A549 (cell line): ENCODE measurements at regions not wholly inside any gene's neighbourhood (a gene's known extent, or its start where the extent isn't known, plus 50 kb on each side); places are given as distances from the start of the nearest gene placed in this dataset.

Source experiments
- ATAC-seq, 2 experiments: fragments of 200-7000 bp in 1 of 2; fragments of >200 bp in 1 of 2; cut with Nextera tagmentation in 1 of 2; cut with Tn5 transposase in 1 of 2; 3 replicates each; pipeline versions ENCODE4 v1.8.0 to v1.9.1; 2018 to 2020; ENCODE audit warnings: mild to moderate bottlenecking in 1 of 2, moderate library complexity in 1 of 2
- CTCF ChIA-PET: fragments of 300-600 bp; sonication (Branson Sonifier 250); formaldehyde crosslinking; extraction: SDS; loops from one replicate; lab custom pipeline; 2021; ENCODE audit warnings: antibody characterized with exemption, inconsistent platforms; lab: Yijun Ruan, JAX
- POLR2A ChIA-PET: fragments of 350-600 bp; formaldehyde crosslinking; extraction: SDS; loops from one replicate; lab custom pipeline; 2021; ENCODE audit warnings: antibody characterized with exemption, inconsistent platforms; lab: Yijun Ruan, JAX
- DNase-seq, 2 experiments: peaks; one replicate each; pipeline versions ENCODE4 v3.0.0 to v3.0.0-alpha.2; 2011 to 2016; ENCODE audit warnings: low read depth in 1 of 2, low spot score in 1 of 2
- FAIRE-seq: peaks from 2 replicates; lab custom pipeline; 2011; peaks lifted over from hg19 to GRCh38; lab: Jason Lieb, UNC
- H3K27ac ChIP-seq, 2 experiments: fragments of >200 bp; sonication (Bioruptor Twin); formaldehyde crosslinking; 3 replicates each; pipeline ENCODE4 v1.5.1; 2016 to 2017
- H3K4me1 ChIP-seq: fragments of >200 bp; sonication (Bioruptor Twin); formaldehyde crosslinking; 3 replicates; pipeline ENCODE4 v1.6.1; 2016
- H3K4me2 ChIP-seq: fragments of >200 bp; sonication (Bioruptor Twin); formaldehyde crosslinking; 3 replicates; pipeline ENCODE4 v1.6.1; 2016
- H3K4me3 ChIP-seq: fragments of >200 bp; sonication (Bioruptor Twin); formaldehyde crosslinking; 3 replicates; pipeline ENCODE4 v1.5.1; 2016
- H3K9me3 ChIP-seq: fragments of >200 bp; sonication (Bioruptor Twin); formaldehyde crosslinking; 3 replicates; pipeline ENCODE4 v1.6.1; 2016
- ATOH8 ChIP-seq: fragments of 250-450 bp; sonication (Bioruptor Pico); IDR thresholded peaks from 2 replicates; pipeline ENCODE4 v1.5.0; 2020; ENCODE audit warnings: low read depth, mild to moderate bottlenecking, moderate library complexity
- BCL3 ChIP-seq: fragments of >200 bp; sonication (Bioruptor Twin); formaldehyde crosslinking; IDR thresholded peaks from 3 replicates; pipeline ENCODE4 v1.6.1; 2016
- CHD4 ChIP-seq: fragments of 200-600 bp; sonication (generic); IDR thresholded peaks from 2 replicates; pipeline ENCODE4 v1.6.1; 2016; ENCODE audit warnings: antibody characterized with exemption, mild to moderate bottlenecking, borderline replicate concordance
- CTCF ChIP-seq: fragments of >200 bp; sonication (Bioruptor Twin); formaldehyde crosslinking; IDR thresholded peaks from 3 replicates; pipeline ENCODE4 v1.5.1; 2016
- EHF ChIP-seq: fragments of 250-450 bp; sonication (Bioruptor Pico); IDR thresholded peaks from 2 replicates; pipeline ENCODE4 v1.5.0; 2020; ENCODE audit warnings: mild to moderate bottlenecking
- FOSB ChIP-seq: fragments of 250-450 bp; sonication (Bioruptor Pico); IDR thresholded peaks from 2 replicates; pipeline ENCODE4 v1.5.0; 2020; ENCODE audit warnings: mild to moderate bottlenecking, moderate library complexity
- HES2 ChIP-seq: fragments of >200 bp; sonication (Bioruptor Twin); formaldehyde crosslinking; IDR thresholded peaks from 2 replicates; pipeline ENCODE4 v1.6.1; 2016
- HEYL ChIP-seq: fragments of 250-450 bp; sonication (Bioruptor Pico); IDR thresholded peaks from 2 replicates; pipeline ENCODE4 v1.8.0; 2021; ENCODE audit warnings: mild to moderate bottlenecking, moderate library complexity
- HOXA7 ChIP-seq: fragments of 250-450 bp; sonication (Bioruptor Pico); IDR thresholded peaks from 2 replicates; pipeline ENCODE4 v1.5.0; 2020; ENCODE audit warnings: mild to moderate bottlenecking, moderate library complexity
- JUNB ChIP-seq: fragments of >200 bp; sonication (Bioruptor Twin); formaldehyde crosslinking; IDR thresholded peaks from 2 replicates; pipeline ENCODE4 v1.6.1; 2016
- MAZ ChIP-seq: fragments of 150-350 bp; IDR thresholded peaks from 2 replicates; pipeline ENCODE4 v1.6.1; 2014; ENCODE audit warnings: antibody characterized with exemption, low read depth, low read length, borderline replicate concordance
- POLR2AphosphoS2 ChIP-seq: conservative IDR thresholded peaks from 2 replicates; pipeline ENCODE4 v1.6.1; 2012; ENCODE audit warnings: low read length, improper control_type of control experiment, inconsistent platforms
- RNF2 ChIP-seq: fragments of 200-600 bp; sonication (generic); IDR thresholded peaks from 2 replicates; pipeline ENCODE4 v1.6.1; 2016; ENCODE audit warnings: low read depth, mild to moderate bottlenecking, antibody characterized with exemption, moderate library complexity, borderline replicate concordance
- SMC3 ChIP-seq: fragments of >200 bp; sonication (Bioruptor Twin); formaldehyde crosslinking; IDR thresholded peaks from 3 replicates; pipeline ENCODE4 v1.6.1; 2018; ENCODE audit warnings: inconsistent platforms
- TFCP2L1 ChIP-seq: fragments of 250-450 bp; sonication (Bioruptor Pico); IDR thresholded peaks from 2 replicates; pipeline ENCODE4 v1.5.0; 2021; ENCODE audit warnings: mild to moderate bottlenecking
- TP53 ChIP-seq: fragments of 250-450 bp; sonication (Bioruptor Pico); IDR thresholded peaks from 2 replicates; pipeline ENCODE4 v1.5.0; 2021; ENCODE audit warnings: mild to moderate bottlenecking, moderate library complexity
- USF2 ChIP-seq: fragments of 450-650 bp; IDR thresholded peaks from 2 replicates; pipeline ENCODE4 v1.6.1; 2014; ENCODE audit warnings: antibody characterized with exemption
- ZFP36 ChIP-seq: fragments of 450-650 bp; IDR thresholded peaks from 2 replicates; pipeline ENCODE4 v1.6.1; 2014; ENCODE audit warnings: borderline replicate concordance; ENCODE audit not compliant: partially characterized antibody
- ZNF302 ChIP-seq: fragments of 250-450 bp; sonication (Bioruptor Pico); IDR thresholded peaks from 2 replicates; pipeline ENCODE4 v1.9.0; 2021; ENCODE audit warnings: inconsistent platforms, mild to moderate bottlenecking, moderate library complexity
- WGBS: methylation state at CpG from one replicate; pipeline ENCODE4 v1.1.6; 2017; ENCODE audit errors: missing lambda C conversion rate; 5-methylcytosine and 5-hydroxymethylcytosine counted together
- TF ChIP-seq, protein P1 (sequence below): IDR thresholded peaks from 2 replicates; pipeline ENCODE4 v1.6.1; 2012; ENCODE audit warnings: low read depth, borderline replicate concordance
- TF ChIP-seq, protein P2 (sequence below): fragments of 250-450 bp; sonication (Bioruptor Pico); IDR thresholded peaks from 2 replicates; pipeline ENCODE4 v1.5.0; 2021; ENCODE audit warnings: mild to moderate bottlenecking, moderate library complexity, borderline replicate concordance
- TF ChIP-seq, protein P3 (sequence below): IDR thresholded peaks from 2 replicates; pipeline ENCODE4 v1.6.1; 2012

- Histone ChIP-seq H3K4me3 (no peak overlapping the region), H3K27ac (no peak overlapping the region), H3K4me1 (no peaks in the 10 kb centered on the region), H3K9me3 (no peaks in the 10 kb centered on the region), H3K4me2 (no peak overlapping the region)
- ATAC-seq = no peak
- 53% methylated on average over 11 of the region's 13 CpGs for WGBS
- no peak for FAIRE-seq
- ChIA-PET CTCF (interaction anchor here (0.9 kb wide), 1 partner anchor 82 kb away, joined by 3 read pairs; no protein-coding TSS in a partner anchor), POLR2A (no interaction called here)
- DNase-seq = no peak
- TF ChIP-seq HEYL (CRISPR knock-in tag) (no peak), BCL3 (no peak), EHF (no peak), HES2 (no peak), MAZ (no peak), CTCF (no peak), FOSB (CRISPR knock-in tag) (no peak), POLR2AphosphoS2 (no peak)
- TF ChIP-seq, protein P1, sequence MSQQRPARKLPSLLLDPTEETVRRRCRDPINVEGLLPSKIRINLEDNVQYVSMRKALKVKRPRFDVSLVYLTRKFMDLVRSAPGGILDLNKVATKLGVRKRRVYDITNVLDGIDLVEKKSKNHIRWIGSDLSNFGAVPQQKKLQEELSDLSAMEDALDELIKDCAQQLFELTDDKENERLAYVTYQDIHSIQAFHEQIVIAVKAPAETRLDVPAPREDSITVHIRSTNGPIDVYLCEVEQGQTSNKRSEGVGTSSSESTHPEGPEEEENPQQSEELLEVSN = no peak
- TF ChIP-seq, protein P2, sequence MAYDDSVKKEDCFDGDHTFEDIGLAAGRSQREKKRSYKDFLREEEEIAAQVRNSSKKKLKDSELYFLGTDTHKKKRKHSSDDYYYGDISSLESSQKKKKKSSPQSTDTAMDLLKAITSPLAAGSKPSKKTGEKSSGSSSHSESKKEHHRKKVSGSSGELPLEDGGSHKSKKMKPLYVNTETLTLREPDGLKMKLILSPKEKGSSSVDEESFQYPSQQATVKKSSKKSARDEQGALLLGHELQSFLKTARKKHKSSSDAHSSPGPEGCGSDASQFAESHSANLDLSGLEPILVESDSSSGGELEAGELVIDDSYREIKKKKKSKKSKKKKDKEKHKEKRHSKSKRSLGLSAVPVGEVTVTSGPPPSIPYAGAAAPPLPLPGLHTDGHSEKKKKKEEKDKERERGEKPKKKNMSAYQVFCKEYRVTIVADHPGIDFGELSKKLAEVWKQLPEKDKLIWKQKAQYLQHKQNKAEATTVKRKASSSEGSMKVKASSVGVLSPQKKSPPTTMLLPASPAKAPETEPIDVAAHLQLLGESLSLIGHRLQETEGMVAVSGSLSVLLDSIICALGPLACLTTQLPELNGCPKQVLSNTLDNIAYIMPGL = no peak
Measured at GRCh38 chr13:111556496-111556895, 236.1 kb downstream of the TEX29 start.

DNA sequence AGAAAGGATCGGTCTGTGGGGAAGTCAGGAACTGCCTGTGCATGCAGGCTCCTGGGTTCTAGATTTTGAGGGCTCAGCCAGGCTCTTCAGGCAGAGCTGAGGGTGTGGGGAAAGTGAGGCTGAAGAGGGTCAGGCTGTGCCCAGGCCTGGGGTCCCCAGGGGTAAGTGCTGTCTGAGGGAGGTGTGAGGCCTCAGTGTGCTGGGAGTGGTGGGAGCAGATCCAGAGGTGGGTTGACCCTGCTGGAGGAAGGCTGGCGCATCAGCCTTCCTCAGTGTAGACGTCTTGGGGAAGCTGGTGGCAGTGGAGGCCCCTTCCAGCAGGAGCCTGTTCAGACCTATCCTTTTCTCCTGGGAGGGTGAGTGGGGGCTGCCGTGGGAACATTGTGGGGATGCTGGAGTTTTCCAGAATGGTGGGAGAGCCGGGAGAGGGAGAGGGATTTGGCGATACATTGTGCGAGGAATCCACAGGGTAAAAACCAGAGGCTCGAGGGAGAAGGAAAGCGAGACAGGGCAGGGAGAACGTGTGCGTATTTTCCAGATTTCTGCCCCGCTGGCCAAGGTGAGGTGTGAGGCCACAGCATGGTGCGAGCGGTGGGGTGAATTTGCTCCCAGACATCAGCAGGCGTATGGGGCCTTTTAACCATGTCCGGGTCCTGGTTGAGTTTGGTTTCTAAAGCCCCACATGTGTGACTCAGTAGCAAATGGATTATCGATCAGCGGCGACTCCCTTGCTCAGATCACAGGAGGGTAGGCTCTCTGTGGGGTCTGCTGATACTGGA, 237.7 kb downstream of the TEX29 start:
- no peak for FAIRE-seq
- POLR2A ChIA-PET = no interaction called here
- WGBS = 42% methylated on average over 10 of the region's 19 CpGs

DNA sequence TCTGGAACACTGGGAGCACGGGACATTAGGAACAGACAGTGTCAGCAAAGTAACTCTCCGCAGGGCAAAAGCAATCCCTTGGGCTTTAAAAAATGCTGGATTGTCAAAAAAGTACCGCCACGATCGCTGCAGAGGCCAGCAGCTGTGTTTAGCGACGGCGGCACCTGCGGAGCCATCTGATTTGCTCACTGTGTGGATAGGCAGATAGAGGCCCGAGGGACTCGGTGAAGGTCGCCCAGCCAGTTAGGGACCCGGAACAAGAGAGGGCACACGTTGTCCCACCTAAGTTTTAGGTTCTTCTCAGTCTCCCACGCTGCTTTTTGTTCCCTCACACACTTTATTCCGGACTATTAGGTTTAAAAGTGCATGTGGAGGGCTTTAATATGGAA, 238.3 kb downstream of the TEX29 start:
- Histone ChIP-seq H3K27ac (no peak overlapping the region), H3K4me2 (no peak overlapping the region), H3K4me3 (no peak overlapping the region), H3K4me1 (no peaks in the 10 kb centered on the region), H3K9me3 (no peaks in the 10 kb centered on the region)
- ChIA-PET CTCF (no interaction called here), POLR2A (no interaction called here)
- 36% methylated on average over 15 of the region's 16 CpGs for WGBS
- FAIRE-seq = no peak
- DNase-seq = no peak
- ATAC-seq = no peak
- TF ChIP-seq SMC3 (no peak), HEYL (CRISPR knock-in tag) (no peak), JUNB (no peak), TFCP2L1 (no peak), ZNF302 (CRISPR knock-in tag) (no peak), ZFP36 (no peak), RNF2 (no peak), TP53 (CRISPR knock-in tag) (no peak), USF2 (no peak), HOXA7 (CRISPR knock-in tag) (no peak), CHD4 (no peak)
- TF ChIP-seq, protein P1 = no peak
- TF ChIP-seq, protein P3, sequence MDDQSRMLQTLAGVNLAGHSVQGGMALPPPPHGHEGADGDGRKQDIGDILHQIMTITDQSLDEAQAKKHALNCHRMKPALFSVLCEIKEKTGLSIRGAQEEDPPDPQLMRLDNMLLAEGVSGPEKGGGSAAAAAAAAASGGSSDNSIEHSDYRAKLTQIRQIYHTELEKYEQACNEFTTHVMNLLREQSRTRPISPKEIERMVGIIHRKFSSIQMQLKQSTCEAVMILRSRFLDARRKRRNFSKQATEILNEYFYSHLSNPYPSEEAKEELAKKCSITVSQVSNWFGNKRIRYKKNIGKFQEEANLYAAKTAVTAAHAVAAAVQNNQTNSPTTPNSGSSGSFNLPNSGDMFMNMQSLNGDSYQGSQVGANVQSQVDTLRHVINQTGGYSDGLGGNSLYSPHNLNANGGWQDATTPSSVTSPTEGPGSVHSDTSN = no peak

More for the DNA sequence above, 237.7 kb downstream of the TEX29 start:
- Histone ChIP-seq H3K4me2 (no peak overlapping the region), H3K9me3 (no peaks in the 10 kb centered on the region), H3K4me3 (no peak overlapping the region), H3K27ac (no peak overlapping the region), H3K4me1 (no peaks in the 10 kb centered on the region)
- CTCF ChIA-PET = no interaction called here
- ATAC-seq (no peak), DNase-seq (no peak)
- TF ChIP-seq ATOH8 (CRISPR knock-in tag) = no peak
